ENCODE measurements at regions not wholly inside any gene's neighbourhood (a gene's known extent, or its start where the extent isn't known, plus 50 kb on each side); places are given as distances from the start of the nearest gene placed in this dataset.
A peak's percentile ranks its signal among the peaks of the same experiment; 100 is the strongest.

DNA sequence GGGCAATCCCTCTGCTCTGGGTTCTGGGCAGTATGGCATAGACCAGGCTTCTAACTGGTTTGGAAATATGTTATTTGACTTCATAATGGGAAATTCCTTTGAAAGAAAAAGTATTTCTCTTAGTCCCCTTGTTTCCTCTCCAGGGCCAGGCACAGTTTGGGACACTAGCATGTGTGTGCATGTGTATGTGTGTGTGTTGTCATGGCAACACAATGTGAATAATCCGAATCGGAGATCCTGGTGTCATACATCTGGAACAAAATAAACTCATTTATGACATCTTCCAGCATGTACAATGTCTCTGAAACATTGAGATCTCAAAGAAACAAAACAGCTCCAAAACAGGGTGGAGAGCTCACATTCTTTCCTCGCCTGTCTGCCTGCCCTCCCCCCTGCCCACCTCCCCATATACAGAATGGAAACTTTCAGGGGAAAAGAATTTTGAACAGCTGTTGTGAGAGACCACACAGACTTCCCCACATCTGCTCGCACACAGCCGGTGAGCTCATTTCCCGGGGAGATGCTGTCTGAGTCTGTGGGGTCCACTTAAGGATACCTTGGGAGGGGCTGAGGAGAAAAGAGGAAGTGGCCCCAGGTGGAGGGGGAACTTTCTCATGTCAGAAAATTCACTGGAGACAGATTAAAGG, 55.5 kb upstream of the PARP11 start (continued):
- no peak for TF ChIP-seq BCL3 (IDR thresholded peaks at IDR 0.05; ENCODE audit: borderline replicate concordance, insufficient read depth, low read depth, low read length, poor library complexity, severe bottlenecking)
- TF ChIP-seq GATAD2B (conservative IDR thresholded peaks at IDR 0.05; ENCODE audit: low read depth), result no peak
- TF ChIP-seq SUZ12 (IDR thresholded peaks at IDR 0.05; ENCODE audit: unreplicated experiment), result no peak
- TF ChIP-seq ATF3 (IDR thresholded peaks at IDR 0.05; ENCODE audit: borderline replicate concordance, extremely low read depth, low read depth, low read length), result no peak
- no peak for TF ChIP-seq HDAC2 (IDR thresholded peaks at IDR 0.05)
- TF ChIP-seq TCF12 (IDR thresholded peaks at IDR 0.05; ENCODE audit: low read depth, low read length), result no peak
- no peak for TF ChIP-seq CTCF (IDR thresholded peaks at IDR 0.05 in 2 of 3, conservative IDR thresholded peaks at IDR 0.05 in 1 of 3; ENCODE audit: control insufficient read depth in 2 of 3, extremely low read depth in 1 of 3, insufficient read depth in 1 of 3, low read depth in 3 of 3, low read length in 3 of 3)
- no peak for TF ChIP-seq ATF7 (IDR thresholded peaks at IDR 0.05; ENCODE audit: low read depth)
- no peak for TF ChIP-seq POU2F2 (IDR thresholded peaks at IDR 0.05; ENCODE audit: borderline replicate concordance, low read depth, low read length)
- TF ChIP-seq YY1 (IDR thresholded peaks at IDR 0.05; ENCODE audit: low read depth, low read length), result no peak
- no peak for TF ChIP-seq KAT2A (conservative IDR thresholded peaks at IDR 0.05; ENCODE audit: control insufficient read depth, low read depth, low read length)
- TF ChIP-seq IKZF2 (IDR thresholded peaks at IDR 0.05), result no peak
- TF ChIP-seq RUNX3 (IDR thresholded peaks at IDR 0.05; ENCODE audit: low read length), result peak; percentile 39; the same call in 1 of the 2 replicates
- no peak for TF ChIP-seq EP300 (IDR thresholded peaks at IDR 0.05; ENCODE audit: borderline replicate concordance in 1 of 2, control insufficient read depth in 1 of 2, low read depth in 2 of 2, low read length in 2 of 2)
- TF ChIP-seq BHLHE40 (IDR thresholded peaks at IDR 0.05; ENCODE audit: borderline replicate concordance in 1 of 2, low read depth in 2 of 2, low read length in 1 of 2), result no peak
- no peak for TF ChIP-seq ZBED1 (IDR thresholded peaks at IDR 0.05; ENCODE audit: borderline replicate concordance)
- no peak for TF ChIP-seq USF2 (IDR thresholded peaks at IDR 0.05; ENCODE audit: borderline replicate concordance, low read depth, low read length)
